ENCODE measurements at regions not wholly inside any gene's neighbourhood (a gene's known extent, or its start where the extent isn't known, plus 50 kb on each side); places are given as distances from the start of the nearest gene placed in this dataset.
A peak's percentile ranks its signal among the peaks of the same experiment; 100 is the strongest.

- no peak for DNase-seq
Observed at GRCh38 chr4:24637173-24637572, 52.8 kb upstream of the DHX15 start.

GRCh38 chr4:24638396-24638875 is 54.1 kb upstream of the DHX15 start:
- no peak for DNase-seq

GRCh38 chr4:24639714-24640113 is 55.4 kb upstream of the DHX15 start:
- DNase-seq = no peak

- DNase-seq = no peak
Observed at GRCh38 chr4:24640366-24640765, 56.0 kb upstream of the DHX15 start.

- no peak for DNase-seq
Observed at GRCh38 chr4:24642981-24643547, 58.7 kb upstream of the DHX15 start.

GRCh38 chr4:24643774-24644520 is 59.6 kb upstream of the DHX15 start:
- DNase-seq = no peak

GRCh38 chr4:24644983-24645764 is 60.8 kb upstream of the DHX15 start:
- no peak for DNase-seq

GRCh38 chr4:24645765-24646550 is 61.6 kb upstream of the DHX15 start:
- DNase-seq = no peak

GRCh38 chr4:24646798-24647460 is 62.6 kb upstream of the DHX15 start:
- DNase-seq = no peak

- no peak for DNase-seq
Observed at GRCh38 chr4:24650849-24651640, 66.7 kb upstream of the DHX15 start.

GRCh38 chr4:24655326-24655725 is 71.0 kb upstream of the DHX15 start:
- no peak for DNase-seq

GRCh38 chr4:24655971-24656370 is 71.6 kb upstream of the DHX15 start:
- no peak for DNase-seq

- DNase-seq = no peak
Observed at GRCh38 chr4:24656906-24657305, 72.6 kb upstream of the DHX15 start.

GRCh38 chr4:24657768-24658617 is 73.6 kb upstream of the DHX15 start:
- DNase-seq = peak; percentile 12

- DNase-seq = no peak
Observed at GRCh38 chr4:24659241-24659961, 75.0 kb upstream of the DHX15 start.

- DNase-seq = no peak
Observed at GRCh38 chr4:24662056-24662455, 77.7 kb upstream of the DHX15 start.

- DNase-seq = no peak
Observed at GRCh38 chr4:24662542-24662941, 78.2 kb upstream of the DHX15 start.

- no peak for DNase-seq
Observed at GRCh38 chr4:24664956-24665355, 80.6 kb upstream of the DHX15 start.

- DNase-seq = no peak
Observed at GRCh38 chr4:24666316-24666715, 82.0 kb upstream of the DHX15 start.
